ENCODE measurements at regions not wholly inside any gene's neighbourhood (a gene's known extent, or its start where the extent isn't known, plus 50 kb on each side); places are given as distances from the start of the nearest gene placed in this dataset.

DNA sequence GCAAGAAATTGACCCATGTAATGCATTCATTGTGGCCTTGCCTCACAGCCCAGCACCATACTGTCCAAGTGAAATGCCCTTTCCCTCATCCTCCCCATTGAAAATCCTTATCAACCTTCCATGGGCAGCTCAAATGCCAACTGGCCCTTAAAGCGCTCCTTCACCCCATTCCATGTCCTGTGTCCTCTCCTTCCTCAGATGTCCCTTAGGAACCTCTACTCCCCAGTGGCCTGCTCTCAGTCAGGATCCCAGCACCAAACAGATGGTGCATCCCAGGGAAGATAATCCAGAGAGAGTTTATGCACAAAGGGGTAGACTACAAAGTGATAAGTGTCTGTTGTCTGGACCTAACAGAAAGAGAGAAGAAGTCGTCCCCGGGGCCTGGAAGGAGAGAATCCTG is 407.4 kb upstream of the ZNF507 start:
- H3K27me3 ChIP-seq (ENCODE audit: insufficient read depth, low read length), result no peaks in the 10 kb centered on the region
- no peak overlapping the region for H3K27ac ChIP-seq (ENCODE audit: low read depth, low read length)
- H3K4me3 ChIP-seq (ENCODE audit: low read depth, low read length), result no peak overlapping the region
- no peaks in the 10 kb centered on the region for H3K79me2 ChIP-seq (ENCODE audit: control insufficient read depth, insufficient read depth, low read length, unreplicated experiment)
- H3K4me1 ChIP-seq (ENCODE audit: control insufficient read depth, insufficient read depth, low read length, unreplicated experiment), result no peaks in the 10 kb centered on the region
- H3K36me3 ChIP-seq (ENCODE audit: insufficient read depth, low read length), result no peaks in the 10 kb centered on the region
- H2AFZ ChIP-seq (ENCODE audit: low read length, unreplicated experiment), result no peak overlapping the region

- Histone ChIP-seq H3K4me3 (ENCODE audit: low read depth, low read length) (no peak overlapping the region), H3K36me3 (ENCODE audit: insufficient read depth, low read length) (no peaks in the 10 kb centered on the region), H3K27me3 (ENCODE audit: insufficient read depth, low read length) (no peaks in the 10 kb centered on the region), H3K27ac (ENCODE audit: low read depth, low read length) (no peak overlapping the region), H3K79me2 (ENCODE audit: control insufficient read depth, insufficient read depth, low read length, unreplicated experiment) (no peaks in the 10 kb centered on the region), H2AFZ (ENCODE audit: low read length, unreplicated experiment) (no peak overlapping the region), H3K4me1 (ENCODE audit: control insufficient read depth, insufficient read depth, low read length, unreplicated experiment) (no peaks in the 10 kb centered on the region)
These were observed 406.7 kb upstream of the ZNF507 start for GRCh38 chr19:31938675-31939074.

GRCh38 chr19:31940396-31940795 is 405.0 kb upstream of the ZNF507 start:
- no peak overlapping the region for H3K27ac ChIP-seq (ENCODE audit: low read depth, low read length)
- H3K27me3 ChIP-seq (ENCODE audit: insufficient read depth, low read length), result no peaks in the 10 kb centered on the region
- no peak overlapping the region for H3K4me3 ChIP-seq (ENCODE audit: low read depth, low read length)
- no peaks in the 10 kb centered on the region for H3K36me3 ChIP-seq (ENCODE audit: insufficient read depth, low read length)
- H2AFZ ChIP-seq (ENCODE audit: low read length, unreplicated experiment), result no peak overlapping the region
- no peaks in the 10 kb centered on the region for H3K79me2 ChIP-seq (ENCODE audit: control insufficient read depth, insufficient read depth, low read length, unreplicated experiment)
- H3K4me1 ChIP-seq (ENCODE audit: control insufficient read depth, insufficient read depth, low read length, unreplicated experiment), result no peaks in the 10 kb centered on the region

GRCh38 chr19:31943191-31943661 is 402.2 kb upstream of the ZNF507 start:
- Histone ChIP-seq H3K27me3 (ENCODE audit: insufficient read depth, low read length) (no peaks in the 10 kb centered on the region), H3K27ac (ENCODE audit: low read depth, low read length) (no peak overlapping the region), H3K4me1 (ENCODE audit: control insufficient read depth, insufficient read depth, low read length, unreplicated experiment) (no peaks in the 10 kb centered on the region), H3K36me3 (ENCODE audit: insufficient read depth, low read length) (no peaks in the 10 kb centered on the region), H3K4me3 (ENCODE audit: low read depth, low read length) (no peak overlapping the region), H3K79me2 (ENCODE audit: control insufficient read depth, insufficient read depth, low read length, unreplicated experiment) (no peaks in the 10 kb centered on the region), H2AFZ (ENCODE audit: low read length, unreplicated experiment) (no peak overlapping the region)

DNA sequence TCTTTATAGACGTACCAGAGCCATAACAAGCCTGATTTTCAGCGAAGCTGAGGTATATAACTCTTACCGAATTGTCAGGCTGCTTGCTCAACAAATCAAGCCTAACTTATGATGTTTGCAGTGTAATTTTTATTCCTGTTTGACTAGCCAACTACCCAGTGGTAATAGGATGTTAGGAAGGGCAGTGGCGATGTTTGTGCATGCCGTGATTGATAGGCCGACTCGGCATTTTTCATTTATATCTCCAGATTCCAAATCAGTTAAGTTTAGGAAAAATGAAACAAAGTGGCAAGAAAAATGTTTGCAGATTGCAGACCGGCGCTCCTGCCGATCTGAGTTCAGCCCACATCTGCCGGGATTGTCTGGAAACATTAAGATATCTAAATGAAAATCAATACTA is 401.6 kb upstream of the ZNF507 start:
- Histone ChIP-seq H3K36me3 (ENCODE audit: insufficient read depth, low read length) (no peaks in the 10 kb centered on the region), H3K79me2 (ENCODE audit: control insufficient read depth, insufficient read depth, low read length, unreplicated experiment) (no peaks in the 10 kb centered on the region), H3K27ac (ENCODE audit: low read depth, low read length) (no peak overlapping the region), H3K4me1 (ENCODE audit: control insufficient read depth, insufficient read depth, low read length, unreplicated experiment) (no peaks in the 10 kb centered on the region), H3K4me3 (ENCODE audit: low read depth, low read length) (no peak overlapping the region), H2AFZ (ENCODE audit: low read length, unreplicated experiment) (no peak overlapping the region), H3K27me3 (ENCODE audit: insufficient read depth, low read length) (no peaks in the 10 kb centered on the region)

- Histone ChIP-seq H3K27me3 (ENCODE audit: insufficient read depth, low read length) (no peaks in the 10 kb centered on the region), H2AFZ (ENCODE audit: low read length, unreplicated experiment) (no peak overlapping the region), H3K79me2 (ENCODE audit: control insufficient read depth, insufficient read depth, low read length, unreplicated experiment) (no peaks in the 10 kb centered on the region), H3K27ac (ENCODE audit: low read depth, low read length) (no peak overlapping the region), H3K4me3 (ENCODE audit: low read depth, low read length) (no peak overlapping the region), H3K36me3 (ENCODE audit: insufficient read depth, low read length) (no peaks in the 10 kb centered on the region), H3K4me1 (ENCODE audit: control insufficient read depth, insufficient read depth, low read length, unreplicated experiment) (no peaks in the 10 kb centered on the region)
These were observed 401.1 kb upstream of the ZNF507 start for GRCh38 chr19:31944326-31944725.

GRCh38 chr19:31946491-31946890 is 398.9 kb upstream of the ZNF507 start:
- Histone ChIP-seq H2AFZ (ENCODE audit: low read length, unreplicated experiment) (no peak overlapping the region), H3K36me3 (ENCODE audit: insufficient read depth, low read length) (no peaks in the 10 kb centered on the region), H3K4me1 (ENCODE audit: control insufficient read depth, insufficient read depth, low read length, unreplicated experiment) (no peaks in the 10 kb centered on the region), H3K27ac (ENCODE audit: low read depth, low read length) (no peak overlapping the region), H3K4me3 (ENCODE audit: low read depth, low read length) (no peak overlapping the region), H3K79me2 (ENCODE audit: control insufficient read depth, insufficient read depth, low read length, unreplicated experiment) (no peaks in the 10 kb centered on the region), H3K27me3 (ENCODE audit: insufficient read depth, low read length) (no peaks in the 10 kb centered on the region)

DNA sequence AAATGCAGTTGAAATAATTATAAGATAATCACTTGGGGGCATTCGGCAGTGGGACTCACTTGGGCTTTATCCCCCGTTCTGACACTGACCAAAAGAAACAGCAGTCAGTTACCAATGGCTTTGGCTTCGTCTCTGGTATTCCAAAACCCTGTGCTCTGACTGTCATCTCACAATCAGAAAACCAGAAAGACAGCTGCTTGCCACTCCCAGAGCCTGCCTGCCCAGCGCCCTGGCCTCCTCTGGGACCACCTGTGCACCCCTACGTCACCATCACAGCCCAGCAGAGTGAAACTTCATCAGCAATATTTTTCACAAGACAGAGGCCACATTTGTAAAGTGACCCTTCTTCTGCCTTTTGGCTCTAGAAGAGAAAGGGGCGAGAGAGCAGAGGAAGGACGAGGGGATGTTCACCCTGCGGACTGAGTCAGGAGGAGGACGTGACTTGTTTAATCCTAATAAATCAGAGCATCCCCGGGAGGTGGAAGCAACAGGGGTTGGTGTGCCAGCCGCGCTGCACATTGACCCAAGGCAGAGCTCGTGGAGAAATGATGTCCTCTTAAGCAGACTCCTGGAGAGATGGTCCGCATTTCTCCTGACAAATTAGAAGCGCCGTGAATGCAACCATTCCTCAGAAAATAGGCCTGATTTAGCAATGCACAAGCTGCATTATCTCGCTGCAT is 397.8 kb upstream of the ZNF507 start:
- H3K4me3 ChIP-seq (ENCODE audit: low read depth, low read length), result no peak overlapping the region
- no peaks in the 10 kb centered on the region for H3K27me3 ChIP-seq (ENCODE audit: insufficient read depth, low read length)
- H3K4me1 ChIP-seq (ENCODE audit: control insufficient read depth, insufficient read depth, low read length, unreplicated experiment), result no peaks in the 10 kb centered on the region
- no peak overlapping the region for H3K27ac ChIP-seq (ENCODE audit: low read depth, low read length)
- H3K36me3 ChIP-seq (ENCODE audit: insufficient read depth, low read length), result no peaks in the 10 kb centered on the region
- H2AFZ ChIP-seq (ENCODE audit: low read length, unreplicated experiment), result no peak overlapping the region
- no peaks in the 10 kb centered on the region for H3K79me2 ChIP-seq (ENCODE audit: control insufficient read depth, insufficient read depth, low read length, unreplicated experiment)

DNA sequence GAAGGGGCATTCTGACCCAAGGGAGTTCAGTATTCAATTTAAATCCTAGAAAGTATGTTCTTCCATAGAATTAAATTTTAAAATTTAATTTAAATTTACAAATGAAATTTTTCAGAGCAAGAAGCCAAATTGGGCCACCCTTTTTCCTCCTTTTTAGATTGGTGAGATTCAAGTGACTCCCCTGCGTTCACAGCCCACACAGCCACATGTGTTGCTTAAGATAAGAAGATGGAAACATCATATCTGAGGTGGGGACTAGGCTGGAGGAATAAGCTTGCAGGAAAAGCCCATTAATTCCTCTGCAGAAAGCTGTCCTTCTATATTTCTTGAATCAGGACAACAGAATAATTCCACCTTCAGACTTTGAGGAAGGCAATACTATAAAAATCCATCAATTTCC is 392.7 kb upstream of the ZNF507 start:
- Histone ChIP-seq H3K4me1 (ENCODE audit: control insufficient read depth, insufficient read depth, low read length, unreplicated experiment) (no peaks in the 10 kb centered on the region), H3K79me2 (ENCODE audit: control insufficient read depth, insufficient read depth, low read length, unreplicated experiment) (no peaks in the 10 kb centered on the region), H3K27me3 (ENCODE audit: insufficient read depth, low read length) (no peaks in the 10 kb centered on the region), H2AFZ (ENCODE audit: low read length, unreplicated experiment) (no peak overlapping the region), H3K27ac (ENCODE audit: low read depth, low read length) (no peak overlapping the region), H3K36me3 (ENCODE audit: insufficient read depth, low read length) (no peaks in the 10 kb centered on the region), H3K4me3 (ENCODE audit: low read depth, low read length) (no peak overlapping the region)

DNA sequence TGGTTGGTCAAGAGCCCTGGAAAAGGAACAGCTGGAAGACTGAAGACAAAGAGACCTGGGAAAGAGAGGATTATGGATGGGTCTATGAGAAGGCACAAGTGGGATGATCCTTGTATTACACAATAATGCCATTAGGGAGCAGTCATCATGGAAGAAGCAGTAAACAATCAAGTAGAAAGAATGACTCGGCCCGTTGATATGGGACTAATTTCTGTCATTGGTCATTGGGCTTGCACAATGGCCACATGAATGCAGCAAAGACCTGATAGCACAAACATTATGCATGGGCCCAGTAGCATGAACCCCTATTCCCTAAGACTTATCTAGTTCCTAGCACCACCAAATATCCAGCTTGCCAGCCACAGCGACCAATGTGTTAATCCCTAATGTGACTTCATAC is 390.3 kb upstream of the ZNF507 start:
- no peaks in the 10 kb centered on the region for H3K79me2 ChIP-seq (ENCODE audit: control insufficient read depth, insufficient read depth, low read length, unreplicated experiment)
- no peaks in the 10 kb centered on the region for H3K27me3 ChIP-seq (ENCODE audit: insufficient read depth, low read length)

GRCh38 chr19:31955884-31956283 is 389.5 kb upstream of the ZNF507 start:
- H3K27me3 ChIP-seq (ENCODE audit: insufficient read depth, low read length), result no peaks in the 10 kb centered on the region
- H3K4me3 ChIP-seq (ENCODE audit: low read depth, low read length), result no peak overlapping the region
- no peaks in the 10 kb centered on the region for H3K36me3 ChIP-seq (ENCODE audit: insufficient read depth, low read length)
- H3K27ac ChIP-seq (ENCODE audit: low read depth, low read length), result no peak overlapping the region
- no peak overlapping the region for H2AFZ ChIP-seq (ENCODE audit: low read length, unreplicated experiment)
- no peaks in the 10 kb centered on the region for H3K79me2 ChIP-seq (ENCODE audit: control insufficient read depth, insufficient read depth, low read length, unreplicated experiment)
- no peaks in the 10 kb centered on the region for H3K4me1 ChIP-seq (ENCODE audit: control insufficient read depth, insufficient read depth, low read length, unreplicated experiment)

More for the DNA sequence above, 390.3 kb upstream of the ZNF507 start:
- Histone ChIP-seq H3K4me3 (ENCODE audit: low read depth, low read length) (no peak overlapping the region), H3K27ac (ENCODE audit: low read depth, low read length) (no peak overlapping the region), H3K36me3 (ENCODE audit: insufficient read depth, low read length) (no peaks in the 10 kb centered on the region), H3K4me1 (ENCODE audit: control insufficient read depth, insufficient read depth, low read length, unreplicated experiment) (no peaks in the 10 kb centered on the region), H2AFZ (ENCODE audit: low read length, unreplicated experiment) (no peak overlapping the region)

Measured in ACC112 (cell line).